Activated CD4-positive, alpha-beta T cell treated with anti-CD3 and anti-CD28 coated beads, Interleukin-10, Interleukin-2, amounts not matched to agents 100 ng/mL and 50 ng/mL, durations not matched to agents 16 hours and 8 hours (primary cell): ENCODE measurements at regions not wholly inside any gene's neighbourhood (a gene's known extent, or its start where the extent isn't known, plus 50 kb on each side); places are given as distances from the start of the nearest gene placed in this dataset.

Experiments used
- DNase-seq: peaks from one replicate; pipeline ENCODE4 v3.0.0-alpha.2; 2020

DNA sequence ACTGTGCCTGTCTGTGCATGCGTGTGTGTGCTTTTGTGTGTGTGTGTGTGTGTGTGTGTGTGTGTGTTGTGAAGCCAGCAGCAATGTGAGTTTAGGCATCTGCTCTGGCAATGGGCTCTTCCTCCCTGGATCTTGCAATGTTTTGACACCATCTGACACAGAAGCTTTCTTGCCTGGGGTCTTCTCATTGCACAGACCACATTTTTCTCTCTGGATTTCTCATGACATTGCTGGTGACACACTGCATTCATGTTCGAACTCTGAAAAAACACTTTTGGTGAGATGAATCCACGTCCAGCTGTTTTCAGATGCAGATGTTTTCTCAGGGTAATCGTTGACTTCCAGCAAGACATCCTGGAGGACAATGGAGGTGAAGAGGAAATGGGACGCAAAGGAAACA is 63.0 kb upstream of the FZD8 start:
- no peak for DNase-seq

GRCh38 chr10:35704401-35704800 is 62.3 kb upstream of the FZD8 start:
- DNase-seq: no peak

- DNase-seq: no peak
Observed at GRCh38 chr10:35700487-35700882, 58.4 kb upstream of the FZD8 start.

GRCh38 chr10:35699848-35700486 is 57.9 kb upstream of the FZD8 start:
- no peak for DNase-seq

DNA sequence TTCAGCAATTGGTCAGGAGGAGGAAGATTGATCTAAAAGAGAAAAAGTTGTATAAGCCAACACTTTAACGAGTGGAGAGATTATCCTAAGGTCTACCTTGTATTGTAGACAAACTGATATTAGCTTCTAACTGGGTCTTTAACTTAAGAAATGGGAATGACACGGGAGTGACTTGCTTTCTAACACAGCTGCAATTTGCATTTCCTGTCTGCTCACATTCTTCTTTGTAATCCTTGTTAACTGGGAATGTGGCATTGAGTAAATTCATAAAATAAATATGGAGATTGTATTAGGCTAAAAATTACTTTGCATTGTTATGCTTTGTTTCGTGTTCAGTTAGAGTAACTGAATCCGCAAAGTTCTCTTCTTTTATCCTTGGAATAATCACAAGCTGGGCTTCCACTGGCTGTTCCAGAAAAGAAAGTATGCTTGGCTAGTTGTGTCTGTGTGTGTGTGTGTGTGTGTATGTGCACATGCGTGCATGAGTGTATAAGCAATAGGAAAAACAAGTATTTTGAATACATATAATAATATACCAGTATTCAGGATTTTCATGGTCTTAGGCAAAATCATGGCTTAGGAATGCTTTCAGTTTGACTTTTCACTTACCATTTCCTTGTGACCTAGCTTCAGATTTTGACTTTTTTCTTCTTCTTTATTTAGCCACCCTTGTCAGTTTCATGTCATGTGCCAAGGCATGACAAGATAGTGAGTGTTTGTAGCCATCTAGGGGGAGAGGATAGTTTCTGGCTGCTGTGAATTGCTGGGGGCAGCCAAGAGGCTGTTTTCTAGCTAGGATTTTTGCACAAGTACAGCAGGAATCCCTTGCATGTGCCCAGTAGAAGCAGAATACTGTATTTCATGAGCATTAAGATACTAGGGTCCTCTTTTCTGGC is 54.5 kb upstream of the FZD8 start:
- no peak for DNase-seq

DNA sequence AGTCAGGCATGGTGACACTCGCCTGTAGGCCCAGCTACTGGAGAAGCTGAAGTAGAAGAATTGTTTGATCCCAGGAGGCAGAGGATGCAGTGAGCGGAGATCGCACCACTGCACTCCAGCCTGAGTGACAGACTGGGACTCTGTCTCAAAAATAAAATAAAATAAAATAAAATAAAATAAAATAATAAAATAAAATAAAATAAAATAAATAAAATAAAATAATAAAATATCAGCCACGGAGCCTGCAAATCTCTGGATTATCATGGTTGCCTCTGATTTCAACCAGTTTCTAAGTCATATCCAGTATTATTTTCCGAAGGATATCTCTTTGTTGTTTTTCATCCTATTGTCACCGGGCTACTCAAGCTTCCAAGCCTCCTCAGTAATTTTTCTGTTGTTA is 51.7 kb upstream of the FZD8 start:
- DNase-seq: no peak
